ENCODE measurements at regions not wholly inside any gene's neighbourhood (a gene's known extent, or its start where the extent isn't known, plus 50 kb on each side); places are given as distances from the start of the nearest gene placed in this dataset.
"Not testable (repeated sequence)": the region's sequence is repeated elsewhere in the genome, so short reads cannot be mapped to it uniquely, and the experiment has no call there.

DNA sequence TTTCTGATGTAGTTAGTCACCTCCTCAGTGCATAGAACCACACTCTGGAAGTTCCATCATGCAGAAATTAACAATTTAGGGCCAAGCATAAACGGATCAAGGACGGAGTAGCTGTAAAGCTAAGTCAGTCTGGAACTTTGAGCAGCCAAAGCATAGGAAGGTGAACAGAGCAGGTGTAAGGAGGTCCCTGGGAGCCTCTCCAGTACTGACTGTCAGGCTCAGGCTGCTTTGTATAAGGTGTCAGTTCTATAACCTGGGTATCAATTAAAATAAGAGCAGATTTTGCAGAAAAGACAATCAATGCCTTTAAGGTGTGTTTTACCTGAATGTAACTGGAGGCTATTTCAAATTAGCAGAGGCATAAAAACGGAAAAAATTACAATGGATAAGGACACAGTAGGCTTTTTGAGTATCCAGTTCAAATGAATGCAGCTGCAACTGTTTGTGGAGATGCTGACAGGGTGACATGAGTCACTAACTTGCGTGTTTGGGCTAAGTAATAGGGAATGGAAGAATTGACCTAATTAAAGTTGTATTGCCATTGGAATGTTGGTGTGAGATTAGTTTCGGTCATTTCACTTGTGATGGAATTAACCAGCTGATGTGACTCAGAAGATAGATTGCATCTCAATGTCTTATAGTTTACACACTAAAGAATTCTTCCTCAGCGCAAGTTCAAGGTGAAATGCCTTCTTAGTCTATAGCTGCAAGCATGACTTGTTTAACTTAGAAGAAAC lies 417.9 kb upstream of the CNTNAP2 start:
- H3K4me3 Mint-ChIP-seq = no peak overlapping the region
- ChIA-PET POLR2A (no interaction called here), CTCF (no interaction called here)
- peaks cover 0 to 18% (median 5%) of the 10 kb centered on the region in 5 donors for H3K9me3 Mint-ChIP-seq
- Histone ChIP-seq H3K4me1 (ENCODE audit: insufficient read depth, low read length) (no peaks in the 10 kb centered on the region), H3K36me3 (ENCODE audit: insufficient read depth, low read length) (no peaks in the 10 kb centered on the region), H3K27me3 (ENCODE audit: insufficient read depth, low read length, poor library complexity, severe bottlenecking) (no peaks in the 10 kb centered on the region), H3K4me3 (ENCODE audit: low read length) (no peak overlapping the region), H3K27ac (ENCODE audit: low read depth, low read length) (no peak overlapping the region), H3K9me3 (ENCODE audit: low read length) (no peaks in the 10 kb centered on the region)
- H3K27me3 Mint-ChIP-seq = no peaks in the 10 kb centered on the region
- H3K27ac Mint-ChIP-seq = no peak overlapping the region
- no peaks in the 10 kb centered on the region for H3K36me3 Mint-ChIP-seq
- DNase-seq = no peak
- H3K4me1 Mint-ChIP-seq = no peaks in the 10 kb centered on the region

DNA sequence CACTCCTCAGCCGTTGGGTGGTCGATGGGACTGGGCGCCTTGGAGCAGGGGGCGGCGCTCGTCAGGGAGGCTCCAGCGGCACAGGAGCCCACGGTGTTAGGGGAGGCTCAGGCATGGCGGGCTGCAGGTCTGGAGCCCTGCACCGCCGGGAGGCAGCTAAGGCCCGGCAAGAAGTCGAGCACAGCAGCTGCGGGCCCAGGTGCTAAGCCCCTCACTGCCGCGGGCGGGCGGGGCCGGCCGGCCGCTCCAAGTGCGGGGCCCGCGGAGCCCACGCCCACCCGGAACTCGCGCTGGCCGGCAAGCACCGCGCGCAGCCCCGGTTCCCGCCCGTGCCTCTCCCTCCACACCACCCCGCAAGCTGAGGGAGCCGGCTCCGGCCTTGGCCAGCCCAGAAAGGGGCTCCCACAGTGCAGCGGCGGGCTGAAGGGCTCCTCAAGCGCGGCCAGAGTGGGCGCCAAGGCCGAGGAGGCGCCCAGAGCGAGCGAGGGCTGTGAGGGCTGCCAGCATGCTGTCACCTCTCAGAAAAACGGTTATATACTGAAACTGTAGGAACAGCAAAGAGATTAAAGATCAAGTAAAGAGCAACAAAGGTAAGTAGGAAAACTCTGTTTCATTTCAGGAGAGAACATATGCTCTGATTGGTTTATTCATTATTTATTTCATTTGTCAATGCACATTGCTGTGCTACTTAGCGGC lies 419.0 kb upstream of the CNTNAP2 start:
- H3K4me3 Mint-ChIP-seq; H3K4me1 ChIP-seq (ENCODE audit: insufficient read depth, low read length); H3K9me3 ChIP-seq (ENCODE audit: low read length); H3K27ac Mint-ChIP-seq; DNase-seq; H3K36me3 Mint-ChIP-seq; H3K36me3 ChIP-seq (ENCODE audit: insufficient read depth, low read length); H3K27me3 ChIP-seq (ENCODE audit: insufficient read depth, low read length, poor library complexity, severe bottlenecking); H3K27me3 Mint-ChIP-seq; POLR2A ChIA-PET; H3K4me3 ChIP-seq (ENCODE audit: low read length); H3K27ac ChIP-seq (ENCODE audit: low read depth, low read length); H3K4me1 Mint-ChIP-seq: not testable (repeated sequence)
- H3K9me3 Mint-ChIP-seq = peaks cover 0 to 11% (median 5%) of the 10 kb centered on the region in 5 donors
- CTCF ChIA-PET = interaction anchor here (0.6 kb wide), 1 partner anchor 289 kb away, joined by 3 read pairs; no protein-coding TSS in a partner anchor

DNA sequence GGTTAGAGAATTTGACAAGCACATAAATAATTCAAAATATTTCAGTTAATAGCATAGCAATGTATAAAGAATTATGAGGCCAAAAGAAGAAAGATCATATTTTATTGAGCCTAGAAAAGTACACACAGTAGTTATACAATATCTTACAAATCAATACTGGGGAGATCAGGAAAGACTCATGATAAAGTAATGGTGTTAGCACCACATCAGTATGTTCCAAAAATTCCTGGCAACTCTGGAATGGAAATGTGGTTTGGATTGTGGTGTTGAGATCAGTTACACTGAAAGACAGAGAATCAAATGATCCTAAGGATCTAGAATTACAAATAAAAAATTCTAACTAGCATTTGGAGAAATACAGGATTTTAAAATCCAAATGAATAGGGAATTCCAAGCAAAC lies 420.5 kb upstream of the CNTNAP2 start:
- Mint-ChIP-seq H3K36me3 (no peaks in the 10 kb centered on the region), H3K27ac (no peak overlapping the region), H3K4me3 (no peak overlapping the region), H3K4me1 (no peaks in the 10 kb centered on the region), H3K9me3 (peaks cover 0 to 11% (median 6%) of the 10 kb centered on the region in 5 donors), H3K27me3 (no peaks in the 10 kb centered on the region)
- ChIA-PET POLR2A (no interaction called here), CTCF (no interaction called here)
- Histone ChIP-seq H3K9me3 (ENCODE audit: low read length) (no peaks in the 10 kb centered on the region), H3K4me3 (ENCODE audit: low read length) (no peak overlapping the region), H3K27me3 (ENCODE audit: insufficient read depth, low read length, poor library complexity, severe bottlenecking) (no peaks in the 10 kb centered on the region), H3K36me3 (ENCODE audit: insufficient read depth, low read length) (no peaks in the 10 kb centered on the region), H3K27ac (ENCODE audit: low read depth, low read length) (no peak overlapping the region), H3K4me1 (ENCODE audit: insufficient read depth, low read length) (no peaks in the 10 kb centered on the region)
- no peak for DNase-seq

DNA sequence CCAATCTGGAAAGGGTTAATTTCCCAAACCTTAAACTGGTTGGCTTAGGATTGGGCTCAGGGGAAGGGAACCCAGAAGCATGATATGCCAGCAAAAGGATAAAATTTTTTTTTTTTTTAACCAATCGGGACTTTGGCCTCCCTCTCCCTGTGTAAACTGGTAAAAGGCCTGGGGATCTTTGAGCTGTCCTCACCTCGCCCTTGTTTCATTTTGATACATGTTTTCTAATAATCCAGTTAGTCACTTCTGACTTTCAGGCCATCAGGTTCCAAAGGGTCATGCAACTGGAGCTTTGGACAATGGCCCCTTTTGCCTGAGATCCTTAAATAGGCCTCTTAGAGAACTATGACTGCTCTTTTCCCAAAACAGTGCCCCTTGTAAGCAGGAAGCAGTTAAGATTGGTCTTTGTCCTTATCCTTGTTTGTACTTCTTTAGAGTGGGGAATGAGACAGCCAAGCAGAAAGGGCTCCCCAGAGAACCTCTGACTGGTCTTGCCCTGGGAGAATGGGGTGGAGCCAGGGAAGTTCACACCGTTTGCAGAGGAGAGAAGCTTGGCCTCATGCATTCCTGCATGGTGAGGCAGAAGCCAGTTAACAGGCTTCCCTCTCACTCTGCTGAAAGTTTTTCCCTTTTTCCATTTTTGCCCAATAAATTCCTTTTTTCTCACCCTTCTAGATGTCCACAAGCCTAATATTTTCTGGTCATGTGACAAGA lies 424.2 kb upstream of the CNTNAP2 start:
- H3K9me3 Mint-ChIP-seq = peaks cover 2 to 12% (median 7%) of the 10 kb centered on the region in 5 donors
- H3K4me3 Mint-ChIP-seq = no peak overlapping the region
- H3K9me3 ChIP-seq (ENCODE audit: low read length) = no peaks in the 10 kb centered on the region
- H3K4me3 ChIP-seq (ENCODE audit: low read length) = no peak overlapping the region
- H3K27me3 ChIP-seq (ENCODE audit: insufficient read depth, low read length, poor library complexity, severe bottlenecking) = no peaks in the 10 kb centered on the region
- H3K27ac ChIP-seq (ENCODE audit: low read depth, low read length) = no peak overlapping the region
- H3K36me3 ChIP-seq (ENCODE audit: insufficient read depth, low read length) = no peaks in the 10 kb centered on the region
- no peaks in the 10 kb centered on the region for H3K4me1 Mint-ChIP-seq
- H3K36me3 Mint-ChIP-seq = no peaks in the 10 kb centered on the region
- ChIA-PET CTCF (no interaction called here), POLR2A (no interaction called here)
- no peak for DNase-seq
- no peaks in the 10 kb centered on the region for H3K27me3 Mint-ChIP-seq
- H3K4me1 ChIP-seq (ENCODE audit: insufficient read depth, low read length) = no peaks in the 10 kb centered on the region
- H3K27ac Mint-ChIP-seq = no peak overlapping the region

DNA sequence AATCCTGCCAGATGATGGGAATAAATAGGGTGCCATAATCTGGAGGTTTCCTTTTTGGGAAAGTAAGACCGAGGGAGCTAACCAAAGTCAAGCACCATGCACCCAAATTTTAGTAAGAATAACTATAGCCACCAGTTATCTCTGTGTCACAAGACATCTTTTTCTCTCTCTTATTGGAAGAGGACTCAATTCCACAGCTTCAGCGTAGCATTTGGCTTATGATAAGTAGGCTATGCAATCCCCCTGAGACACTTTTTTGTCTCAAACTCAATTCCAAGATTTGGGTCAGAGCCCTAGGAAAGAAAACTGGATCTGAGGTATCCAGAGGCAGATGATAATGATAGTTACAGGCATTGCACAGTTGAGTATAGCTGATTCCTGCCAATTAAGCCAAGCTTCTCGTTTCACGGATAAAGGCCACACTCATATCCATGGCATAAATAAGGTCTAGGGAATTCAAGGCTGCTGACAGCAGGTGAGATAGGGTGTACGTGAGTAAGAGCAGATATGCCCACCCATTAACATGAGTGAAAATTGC lies 425.2 kb upstream of the CNTNAP2 start:
- H3K27me3 Mint-ChIP-seq = no peaks in the 10 kb centered on the region
- CTCF ChIA-PET = no interaction called here
- H3K9me3 ChIP-seq (ENCODE audit: low read length) = no peaks in the 10 kb centered on the region
- no peak overlapping the region for H3K27ac Mint-ChIP-seq
- no peak overlapping the region for H3K4me3 Mint-ChIP-seq
- no peak for DNase-seq
- H3K9me3 Mint-ChIP-seq = peaks cover 2 to 13% (median 7%) of the 10 kb centered on the region in 5 donors
- H3K27ac ChIP-seq (ENCODE audit: low read depth, low read length) = no peak overlapping the region
- no peak overlapping the region for H3K4me3 ChIP-seq (ENCODE audit: low read length)
- no peaks in the 10 kb centered on the region for H3K4me1 ChIP-seq (ENCODE audit: insufficient read depth, low read length)
- POLR2A ChIA-PET = no interaction called here
- no peaks in the 10 kb centered on the region for H3K36me3 Mint-ChIP-seq
- H3K36me3 ChIP-seq (ENCODE audit: insufficient read depth, low read length) = no peaks in the 10 kb centered on the region
- H3K27me3 ChIP-seq (ENCODE audit: insufficient read depth, low read length, poor library complexity, severe bottlenecking) = no peaks in the 10 kb centered on the region
- no peaks in the 10 kb centered on the region for H3K4me1 Mint-ChIP-seq

DNA sequence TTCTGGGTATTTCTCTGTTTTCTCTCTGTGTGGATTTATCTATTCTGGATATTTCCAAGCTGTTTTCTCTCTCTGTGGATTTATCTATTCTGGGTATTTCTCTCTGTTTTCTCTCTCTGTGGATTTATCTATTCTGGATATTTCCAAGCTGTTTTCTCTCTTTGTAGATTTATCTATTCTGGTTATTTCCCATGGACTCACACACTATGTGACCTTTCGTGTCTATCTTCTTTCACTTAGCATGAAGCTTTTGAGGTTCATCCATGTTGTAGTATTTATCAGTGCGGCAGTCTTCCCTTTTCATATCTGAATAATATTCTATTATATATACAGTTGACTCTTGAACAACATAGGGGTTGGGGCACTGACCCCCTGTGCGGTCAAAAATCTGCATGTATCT lies 435.0 kb upstream of the CNTNAP2 start:
- CTCF ChIA-PET = no interaction called here
- no peaks in the 10 kb centered on the region for H3K4me1 ChIP-seq (ENCODE audit: insufficient read depth, low read length)
- no peak overlapping the region for H3K27ac Mint-ChIP-seq

DNA sequence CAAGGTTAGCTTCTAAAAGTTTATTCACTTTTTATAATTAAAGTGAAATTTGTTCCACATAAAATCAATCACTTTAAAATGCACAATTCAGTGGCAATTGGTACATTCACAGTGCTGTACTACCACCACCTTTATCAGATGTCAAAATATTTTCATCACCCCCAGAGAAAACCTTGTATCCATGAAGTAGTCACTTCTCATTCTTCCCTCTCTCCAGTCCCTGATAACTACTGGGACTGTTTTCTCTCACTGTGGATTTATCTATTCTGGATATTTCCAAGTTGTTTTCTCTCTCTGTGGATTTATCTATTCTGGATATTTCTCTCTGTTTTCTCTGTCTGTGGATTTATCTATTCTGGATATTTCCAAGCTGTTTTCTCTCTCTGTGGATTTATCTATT lies 435.4 kb upstream of the CNTNAP2 start:
- Mint-ChIP-seq H3K4me3 (no peak overlapping the region), H3K36me3 (no peaks in the 10 kb centered on the region), H3K27ac (no peak overlapping the region), H3K9me3 (peaks cover 4 to 19% (median 6%) of the 10 kb centered on the region in 5 donors), H3K27me3 (no peaks in the 10 kb centered on the region), H3K4me1 (no peaks in the 10 kb centered on the region)
- H3K4me1 ChIP-seq (ENCODE audit: insufficient read depth, low read length) = no peaks in the 10 kb centered on the region
- no peak overlapping the region for H3K27ac ChIP-seq (ENCODE audit: low read depth, low read length)
- POLR2A ChIA-PET = no interaction called here
- H3K36me3 ChIP-seq (ENCODE audit: insufficient read depth, low read length) = no peaks in the 10 kb centered on the region
- H3K27me3 ChIP-seq (ENCODE audit: insufficient read depth, low read length, poor library complexity, severe bottlenecking) = no peaks in the 10 kb centered on the region
- H3K9me3 ChIP-seq (ENCODE audit: low read length) = no peaks in the 10 kb centered on the region
- H3K4me3 ChIP-seq (ENCODE audit: low read length) = no peak overlapping the region
- DNase-seq = no peak
- CTCF ChIA-PET = no interaction called here

More for the DNA sequence above, 435.0 kb upstream of the CNTNAP2 start:
- H3K36me3 ChIP-seq (ENCODE audit: insufficient read depth, low read length) = no peaks in the 10 kb centered on the region
- H3K4me3 ChIP-seq (ENCODE audit: low read length) = no peak overlapping the region
- DNase-seq = no peak
- H3K27me3 Mint-ChIP-seq = no peaks in the 10 kb centered on the region
- no peaks in the 10 kb centered on the region for H3K9me3 ChIP-seq (ENCODE audit: low read length)
- peaks cover 4 to 23% (median 7%) of the 10 kb centered on the region in 5 donors for H3K9me3 Mint-ChIP-seq
- H3K27ac ChIP-seq (ENCODE audit: low read depth, low read length) = no peak overlapping the region
- no peaks in the 10 kb centered on the region for H3K27me3 ChIP-seq (ENCODE audit: insufficient read depth, low read length, poor library complexity, severe bottlenecking)
- no peaks in the 10 kb centered on the region for H3K4me1 Mint-ChIP-seq
- H3K36me3 Mint-ChIP-seq = no peaks in the 10 kb centered on the region
- POLR2A ChIA-PET = no interaction called here
- no peak overlapping the region for H3K4me3 Mint-ChIP-seq

All from CD8-positive, alpha-beta memory T cell (primary cell).